COR-L47 (cell line): ENCODE measurements at regions not wholly inside any gene's neighbourhood (a gene's known extent, or its start where the extent isn't known, plus 50 kb on each side); places are given as distances from the start of the nearest gene placed in this dataset.
A peak's percentile ranks its signal among the peaks of the same experiment; 100 is the strongest.

ENCODE experiments used
- DNase-seq: peaks from one replicate; lab custom pipeline; 2025; lab: John Stamatoyannopoulos, UW

- DNase-seq = no peak
Observed at GRCh38 chr6:129967427-129967826, 51.0 kb upstream of the L3MBTL3 start.

GRCh38 chr6:129966125-129966524 is 52.3 kb upstream of the L3MBTL3 start:
- DNase-seq = no peak

- DNase-seq = no peak
Observed at GRCh38 chr6:129965096-129965495, 53.3 kb upstream of the L3MBTL3 start.

DNA sequence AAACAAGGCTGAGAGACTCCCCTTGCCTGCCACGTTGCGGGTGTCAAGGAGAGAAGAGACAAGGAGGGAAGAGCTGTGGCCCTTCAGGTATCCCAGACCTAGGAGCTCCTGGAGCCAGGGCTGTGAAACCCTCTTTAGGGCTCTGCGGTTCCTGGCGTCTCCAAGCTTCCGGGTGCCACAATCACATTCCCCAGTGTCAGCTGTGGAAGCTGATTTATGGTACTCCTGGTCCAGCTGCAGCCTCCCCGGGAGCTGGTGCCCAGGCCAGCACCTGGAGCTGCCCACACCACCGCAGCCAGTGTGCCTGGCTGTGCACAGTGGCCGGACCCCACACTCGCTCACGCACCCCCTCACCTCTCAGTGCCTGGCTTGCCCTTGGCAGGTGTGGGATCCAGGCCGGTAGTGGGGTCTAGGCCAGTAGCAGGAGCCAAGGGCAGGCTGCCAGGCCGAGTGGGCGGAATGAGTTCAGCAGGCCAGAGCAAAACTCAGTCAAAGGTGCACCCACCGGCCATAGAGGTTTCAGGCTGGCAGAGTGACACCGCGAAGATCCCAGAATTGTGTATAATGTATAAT is 58.9 kb upstream of the L3MBTL3 start:
- no peak for DNase-seq

- DNase-seq = no peak
Observed at GRCh38 chr6:129957941-129958898, 60.2 kb upstream of the L3MBTL3 start.

- DNase-seq = no peak
Observed at GRCh38 chr6:129955584-129955983, 62.8 kb upstream of the L3MBTL3 start.

DNA sequence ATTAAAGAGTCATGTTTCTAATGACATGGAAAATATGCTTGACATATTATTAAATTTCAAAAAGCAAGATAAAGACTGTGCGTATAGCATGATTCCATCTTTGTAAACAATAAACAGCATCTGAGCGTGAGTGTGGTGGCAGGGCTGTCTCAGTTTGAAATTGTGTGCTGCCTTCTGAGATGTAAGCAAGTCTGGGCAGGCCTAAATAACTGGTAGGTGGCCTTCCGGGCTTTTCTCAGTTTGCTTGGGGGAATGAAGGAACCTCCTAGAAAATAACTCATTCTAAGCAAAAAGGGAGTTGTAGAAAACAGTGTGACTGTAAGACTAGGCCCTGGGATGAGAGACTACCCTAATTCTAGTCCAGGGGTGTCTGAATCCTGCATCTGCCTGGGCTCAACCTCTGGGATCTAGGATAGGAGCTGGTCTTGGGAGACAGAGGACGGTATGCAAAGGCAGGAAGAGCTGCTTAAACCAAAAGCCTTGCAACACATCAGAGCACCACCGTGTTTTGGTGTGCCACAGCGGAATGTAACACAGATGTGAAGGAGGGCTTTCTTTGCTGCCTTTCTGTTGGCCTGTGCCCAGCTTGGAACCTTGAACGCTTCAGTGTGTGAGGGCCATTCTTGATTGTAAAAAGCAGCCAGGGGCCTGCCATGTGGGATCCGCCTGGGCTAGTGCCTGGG is 63.5 kb upstream of the L3MBTL3 start:
- no peak for DNase-seq

- DNase-seq = no peak
Observed at GRCh38 chr6:129947797-129948196, 70.6 kb upstream of the L3MBTL3 start.

GRCh38 chr6:129946439-129947140 is 71.8 kb upstream of the L3MBTL3 start:
- no peak for DNase-seq

DNA sequence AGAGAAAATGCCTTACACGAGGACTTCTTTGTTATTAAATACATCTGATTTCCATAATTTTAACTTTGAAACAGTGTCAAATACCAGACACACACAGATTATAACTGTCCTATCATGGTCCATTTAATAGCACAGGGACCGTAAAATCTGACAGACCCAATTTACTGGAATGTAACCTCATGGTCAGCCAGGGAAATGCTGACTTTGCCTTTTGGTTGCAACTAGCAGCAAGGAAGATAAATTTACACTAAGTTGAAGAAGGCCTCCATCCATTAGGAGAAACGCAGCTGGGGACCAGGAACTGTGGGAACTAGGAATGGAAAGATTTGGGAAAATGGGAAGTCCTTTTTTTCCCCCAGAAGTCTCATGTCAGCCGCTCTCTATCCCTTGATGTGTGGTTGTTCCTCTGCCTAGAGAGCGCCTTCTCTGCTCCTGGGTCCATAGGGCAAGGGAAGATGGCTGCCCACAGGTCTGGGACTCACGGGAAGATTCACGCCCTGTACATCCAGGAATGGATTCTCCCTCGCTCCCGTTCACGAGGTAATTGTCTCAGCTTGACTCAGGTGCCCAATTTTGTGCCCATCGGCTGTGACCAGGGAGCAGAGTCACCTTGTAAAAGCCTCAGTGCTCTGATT is 74.6 kb upstream of the L3MBTL3 start:
- DNase-seq = no peak

DNA sequence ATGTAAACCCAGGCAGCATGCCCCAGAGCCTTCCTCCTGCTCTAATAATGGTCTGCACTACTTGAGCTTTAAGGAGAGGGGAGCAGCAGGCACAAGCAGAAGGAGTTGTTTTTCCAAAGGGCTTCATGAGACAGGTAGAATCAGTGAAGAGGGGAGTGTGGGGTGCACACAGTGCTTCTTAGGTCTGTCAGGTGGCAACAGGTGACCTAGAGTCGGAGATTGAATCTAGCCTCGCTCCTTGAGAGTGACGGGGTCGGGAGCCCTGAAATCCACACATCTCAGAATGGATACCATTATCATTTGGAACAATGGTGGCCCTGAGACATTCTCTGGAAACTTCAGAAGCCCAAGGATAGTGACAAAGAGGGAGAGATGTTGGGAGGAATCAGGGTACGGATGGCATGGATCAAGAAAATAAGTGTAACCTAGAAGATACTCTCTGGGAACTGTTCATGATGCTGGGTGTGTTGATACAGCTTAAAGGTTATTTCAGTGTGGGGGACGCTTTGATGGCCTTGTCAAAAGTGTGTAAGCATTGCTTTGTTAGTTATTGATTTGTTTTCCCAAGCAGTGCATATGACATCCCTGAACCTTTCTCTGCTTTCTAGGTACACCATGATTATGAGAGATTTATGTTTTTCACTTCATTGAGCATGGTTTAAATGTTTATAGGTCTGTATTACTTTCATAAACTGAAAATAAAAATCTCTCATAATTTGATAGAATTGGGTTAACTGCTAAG is 77.8 kb upstream of the L3MBTL3 start:
- no peak for DNase-seq

- no peak for DNase-seq
Observed at GRCh38 chr6:129938249-129939020, 77.3 kb upstream of the TMEM244 start.

DNA sequence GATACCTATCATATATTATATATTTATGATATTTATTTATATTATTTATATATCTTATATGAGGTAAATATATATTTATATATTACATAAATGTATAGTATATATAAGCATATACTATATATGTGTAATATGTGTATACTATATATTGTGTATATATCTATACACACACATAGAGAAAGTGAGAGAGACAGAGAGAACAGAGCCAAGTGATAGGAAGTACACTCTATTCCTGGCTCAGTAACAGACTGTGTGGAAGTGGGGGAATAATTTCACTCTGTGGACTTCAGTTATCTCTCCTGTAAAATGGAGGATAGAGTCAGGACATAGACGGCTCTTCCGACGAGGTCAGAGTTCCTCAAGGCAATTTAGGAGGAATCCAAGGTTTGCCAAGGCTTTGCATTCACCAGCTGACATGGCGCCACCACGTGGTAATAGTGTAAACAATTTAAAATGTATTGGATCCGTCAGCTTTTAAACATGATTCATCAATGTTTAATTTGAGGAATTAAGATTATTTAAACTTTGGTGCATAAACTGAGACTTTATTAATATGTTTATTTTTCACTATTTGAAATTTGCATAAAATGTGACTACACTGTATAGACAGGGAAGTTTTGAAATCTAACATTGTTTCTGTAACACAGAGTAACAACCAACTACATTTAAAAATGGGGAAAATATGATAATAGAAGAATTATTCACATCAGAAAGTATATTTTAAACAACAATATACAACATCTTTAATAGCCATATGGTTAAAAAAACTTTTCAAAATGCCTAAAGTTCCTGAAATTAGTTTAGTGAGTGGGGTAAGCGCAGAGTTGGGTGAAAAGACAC is 75.4 kb upstream of the TMEM244 start:
- peak; percentile 33 for DNase-seq

- DNase-seq = no peak
Observed at GRCh38 chr6:129932321-129932720, 71.2 kb upstream of the TMEM244 start.

GRCh38 chr6:129929433-129929832 is 68.3 kb upstream of the TMEM244 start:
- no peak for DNase-seq

DNA sequence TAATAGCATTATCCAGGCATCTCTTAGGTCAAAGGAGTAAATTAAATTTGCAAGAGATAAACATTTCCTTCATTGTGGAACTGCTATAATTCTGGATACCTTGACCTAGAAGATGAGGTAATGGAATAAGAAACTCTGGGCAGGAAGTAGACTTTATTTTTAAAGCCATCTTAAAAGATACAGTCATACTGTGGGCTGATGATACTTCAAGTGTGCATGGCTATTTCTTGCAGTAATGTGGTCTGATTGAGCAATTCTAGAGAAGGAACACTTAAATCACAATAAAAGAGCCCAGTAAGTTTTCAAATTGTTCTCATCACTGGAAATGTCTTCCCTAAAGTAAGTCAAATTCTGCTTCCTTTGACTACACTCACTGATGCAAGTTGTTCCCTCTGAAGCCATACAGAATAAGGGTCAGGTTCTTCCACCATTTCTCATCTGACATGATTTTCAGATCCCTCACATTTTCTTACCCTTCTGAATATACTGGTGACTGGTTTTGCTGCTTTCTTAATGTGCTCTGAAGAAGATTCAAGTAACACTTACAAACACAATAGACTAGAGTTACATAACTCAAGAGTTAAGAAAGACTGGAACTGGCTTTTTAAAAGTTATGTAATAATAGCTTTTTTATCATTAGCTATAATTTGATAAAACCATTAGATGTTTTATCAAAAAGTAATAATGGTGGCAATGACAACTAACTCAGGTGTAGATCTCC is 62.6 kb upstream of the TMEM244 start:
- no peak for DNase-seq

DNA sequence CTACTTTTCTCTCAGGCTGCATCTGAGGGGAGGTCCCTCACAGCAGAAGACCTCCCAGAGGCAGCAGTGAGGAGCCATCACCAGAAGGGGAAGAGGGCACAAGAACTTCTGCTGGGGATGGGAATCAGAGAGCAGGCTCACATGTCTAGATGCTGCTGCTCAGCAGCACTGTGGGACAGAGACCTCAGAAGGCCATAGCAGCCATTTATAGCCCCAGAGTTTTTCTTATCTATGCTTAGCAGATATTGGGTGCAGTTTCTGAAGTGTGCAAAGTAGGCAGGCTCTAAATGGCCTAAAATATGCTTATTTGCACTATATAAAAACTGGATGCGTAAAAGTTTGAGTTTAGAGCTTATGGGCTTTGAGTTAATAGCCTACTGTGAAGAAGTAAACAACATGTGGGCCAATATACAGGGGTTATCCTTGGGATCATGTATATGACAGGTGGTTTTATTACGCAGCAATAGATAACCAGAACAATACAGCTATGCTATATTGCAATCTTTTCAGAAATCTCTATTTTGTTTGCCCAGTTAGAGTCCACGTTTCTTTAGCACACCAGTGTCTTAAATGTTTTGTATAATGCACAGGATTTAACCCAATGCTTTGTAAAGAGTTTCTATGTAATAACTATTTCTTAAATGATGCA is 60.2 kb upstream of the TMEM244 start:
- DNase-seq = no peak

DNA sequence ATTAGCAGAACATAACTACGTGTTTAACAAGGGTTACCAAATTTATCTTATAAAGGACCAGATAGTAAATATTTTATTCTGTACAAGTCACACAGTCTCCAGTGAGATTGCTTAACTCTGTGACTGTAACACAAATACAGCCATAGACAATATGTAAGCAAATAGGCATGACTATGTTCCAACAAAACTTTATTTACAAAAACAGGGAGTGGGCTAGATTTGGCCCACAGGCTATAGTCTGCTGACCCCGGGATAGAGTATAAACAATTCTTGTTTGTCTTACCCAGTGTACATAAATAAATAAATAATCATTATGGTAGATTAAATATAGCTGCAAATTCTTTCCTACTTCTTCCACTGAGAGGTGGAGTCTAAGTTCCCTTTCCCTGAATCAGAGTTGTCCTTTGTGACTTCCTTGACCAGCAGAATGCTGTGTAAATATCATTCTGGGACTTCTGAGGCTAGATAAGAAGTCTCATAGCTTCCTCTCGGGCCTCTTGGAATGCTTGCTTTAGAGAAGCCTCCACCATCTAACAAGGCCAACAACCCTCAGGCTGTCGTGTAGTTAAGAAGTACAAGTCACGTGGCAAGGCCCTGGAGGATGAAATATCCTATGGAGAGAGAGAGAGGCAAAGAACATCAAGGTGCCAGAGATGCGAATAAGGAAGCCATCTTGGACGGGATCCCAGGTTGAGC is 59.1 kb upstream of the TMEM244 start:
- DNase-seq = no peak
